ENCODE measurements at regions not wholly inside any gene's neighbourhood (a gene's known extent, or its start where the extent isn't known, plus 50 kb on each side); places are given as distances from the start of the nearest gene placed in this dataset.
"Not testable (repeated sequence)": the region's sequence is repeated elsewhere in the genome, so short reads cannot be mapped to it uniquely, and the experiment has no call there.

- H3K79me1 ChIP-seq (ENCODE audit: insufficient read depth, low read depth, low read length, poor library complexity, severe bottlenecking): not testable (repeated sequence)
Measured at GRCh38 chr17:16868616-16869015, 103.3 kb downstream of the TNFRSF13B start.

GRCh38 chr17:16867545-16867944 lies 104.4 kb downstream of the TNFRSF13B start:
- not testable (repeated sequence) for H3K9me3 Mint-ChIP-seq; H3K23ac ChIP-seq (ENCODE audit: insufficient read length, low read depth, low read length); H3K18ac ChIP-seq (ENCODE audit: insufficient read length, low read depth, low read length); H2AK5ac ChIP-seq (ENCODE audit: insufficient read length, low read length); H3K9me3 ChIP-seq (ENCODE audit: control insufficient read depth, low read depth, low read length); H3K4ac ChIP-seq (ENCODE audit: low read depth, low read length); H3K4me2 ChIP-seq (ENCODE audit: insufficient read depth, insufficient read length, low read length); H2BK120ac ChIP-seq (ENCODE audit: low read depth, low read length, poor library complexity, severe bottlenecking); H3K36me3 Mint-ChIP-seq (ENCODE audit: insufficient read depth in 1 of 3, low read depth in 3 of 3); H3K4me3 Mint-ChIP-seq; H3K4me1 ChIP-seq (ENCODE audit: insufficient read depth, low read length); H3K23me2 ChIP-seq (ENCODE audit: insufficient read length, low read depth, low read length, poor library complexity, severe bottlenecking); H3K9ac ChIP-seq (ENCODE audit: extremely low read depth, insufficient read length, low read length); H3K27me3 Mint-ChIP-seq (ENCODE audit: low read depth); H3K14ac ChIP-seq (ENCODE audit: insufficient read depth, low read length); H4K8ac ChIP-seq (replicated peaks; ENCODE audit: insufficient read length, low read depth, low read length); H3K27me3 ChIP-seq (ENCODE audit: insufficient read depth, low read length); H4K20me1 ChIP-seq (ENCODE audit: control insufficient read depth, insufficient read depth, insufficient read length); H2BK15ac ChIP-seq (ENCODE audit: low read depth, low read length); H3T11ph ChIP-seq (ENCODE audit: low read length); H3K56ac ChIP-seq (ENCODE audit: insufficient read length, low read depth, low read length); H4K5ac ChIP-seq (ENCODE audit: insufficient read length, low read depth, low read length); H2BK20ac ChIP-seq (ENCODE audit: low read depth, low read length, poor library complexity, severe bottlenecking); H3K27ac ChIP-seq (ENCODE audit: insufficient read length, low read depth, low read length); H3K79me1 ChIP-seq (ENCODE audit: insufficient read depth, low read depth, low read length, poor library complexity, severe bottlenecking); H2BK5ac ChIP-seq (ENCODE audit: insufficient read length, low read length); H4K91ac ChIP-seq (ENCODE audit: insufficient read length, low read depth, low read length); H3K27ac Mint-ChIP-seq; H2AFZ ChIP-seq (ENCODE audit: low read length); DNase-seq; H3K79me2 ChIP-seq (ENCODE audit: insufficient read depth, low read length); H2BK12ac ChIP-seq (ENCODE audit: insufficient read length, low read depth, low read length)
- H3K4me1 Mint-ChIP-seq: peaks cover 21 to 24% of the 10 kb centered on the region in 2 experiments
- no CpG with 5 or more reads among the region's 5 CpGs for WGBS (ENCODE audit: extremely low coverage, insufficient read length, low lambda C conversion rate)

More at GRCh38 chr17:16868616-16869015, 103.3 kb downstream of the TNFRSF13B start:
- not testable (repeated sequence) for H3K4me3 Mint-ChIP-seq; H4K20me1 ChIP-seq (ENCODE audit: control insufficient read depth, insufficient read depth, insufficient read length); H2AFZ ChIP-seq (ENCODE audit: low read length); DNase-seq; H2BK20ac ChIP-seq (ENCODE audit: low read depth, low read length, poor library complexity, severe bottlenecking); H3K79me2 ChIP-seq (ENCODE audit: insufficient read depth, low read length); H3K27ac Mint-ChIP-seq; H3K23me2 ChIP-seq (ENCODE audit: insufficient read length, low read depth, low read length, poor library complexity, severe bottlenecking); H4K91ac ChIP-seq (ENCODE audit: insufficient read length, low read depth, low read length); H2BK120ac ChIP-seq (ENCODE audit: low read depth, low read length, poor library complexity, severe bottlenecking); H3K27me3 ChIP-seq (ENCODE audit: insufficient read depth, low read length); H3K9me3 Mint-ChIP-seq; H3K23ac ChIP-seq (ENCODE audit: insufficient read length, low read depth, low read length); H3K4ac ChIP-seq (ENCODE audit: low read depth, low read length); H3K4me2 ChIP-seq (ENCODE audit: insufficient read depth, insufficient read length, low read length); H4K5ac ChIP-seq (ENCODE audit: insufficient read length, low read depth, low read length); H3K9ac ChIP-seq (ENCODE audit: extremely low read depth, insufficient read length, low read length); H3K27ac ChIP-seq (ENCODE audit: insufficient read length, low read depth, low read length); H3K14ac ChIP-seq (ENCODE audit: insufficient read depth, low read length); H3K56ac ChIP-seq (ENCODE audit: insufficient read length, low read depth, low read length); H3K9me3 ChIP-seq (ENCODE audit: control insufficient read depth, low read depth, low read length); H3K18ac ChIP-seq (ENCODE audit: insufficient read length, low read depth, low read length); H2AK5ac ChIP-seq (ENCODE audit: insufficient read length, low read length); H3T11ph ChIP-seq (ENCODE audit: low read length); H3K4me1 ChIP-seq (ENCODE audit: insufficient read depth, low read length); H2BK12ac ChIP-seq (ENCODE audit: insufficient read length, low read depth, low read length); H2BK15ac ChIP-seq (ENCODE audit: low read depth, low read length); H4K8ac ChIP-seq (replicated peaks; ENCODE audit: insufficient read length, low read depth, low read length); H2BK5ac ChIP-seq (ENCODE audit: insufficient read length, low read length); H3K27me3 Mint-ChIP-seq (ENCODE audit: low read depth); H3K36me3 Mint-ChIP-seq (ENCODE audit: insufficient read depth in 1 of 3, low read depth in 3 of 3)
- H3K4me1 Mint-ChIP-seq: peaks cover 21 to 24% of the 10 kb centered on the region in 2 experiments
- WGBS (ENCODE audit: extremely low coverage, insufficient read length, low lambda C conversion rate): no CpG with 5 or more reads among the region's 13 CpGs

Measured in H9 (cell line).